B cell (primary cell): ENCODE measurements at regions not wholly inside any gene's neighbourhood (a gene's known extent, or its start where the extent isn't known, plus 50 kb on each side); places are given as distances from the start of the nearest gene placed in this dataset.

Source experiments
- ATAC-seq: fragments of 200-7000 bp; cut with Tn5 transposase; one replicate; pipeline ENCODE4 v1.10.0; 2021; ENCODE audit warnings: low read depth, mild to moderate bottlenecking, moderate number of reproducible peaks, moderate library complexity
- CTCF ChIA-PET: fragments of 350-600 bp; sonication (Branson Sonifier 250); formaldehyde crosslinking; loops from one replicate; lab custom pipeline; 2021; ENCODE audit warnings: antibody characterized with exemption, inconsistent platforms; lab: Charles Lee
- POLR2A ChIA-PET: fragments of 350-600 bp; sonication (Branson Sonifier 250); formaldehyde crosslinking; loops from one replicate; lab custom pipeline; 2021; ENCODE audit warnings: antibody characterized with exemption; lab: Charles Lee
- DNase-seq: peaks from one replicate; pipeline ENCODE4 v3.0.0; 2013
- H2AFZ ChIP-seq: 2 replicates; pipeline ENCODE4 v1.6.1; 2012; ENCODE audit warnings: mild to moderate bottlenecking, low read depth, low read length; ENCODE audit not compliant: insufficient read depth, poor library complexity, severe bottlenecking
- H3K27ac ChIP-seq, 2 donors: 1 replicate in 1 of 2; 2 replicates in 1 of 2; pipeline ENCODE4 v1.5.1; 2012 to 2013; ENCODE audit warnings: low read length in 2 of 2, mild to moderate bottlenecking in 2 of 2, moderate library complexity in 1 of 2
- H3K27me3 ChIP-seq, 4 experiments: fragments of 200-600 bp in 1 of 4; sonication (generic) in 1 of 4; replicated peaks in 1 of 4; 1 replicate in 2 of 4; 2 replicates in 2 of 4; pipeline versions ENCODE4 v1.6.1 to v1.7.0; 2013 to 2016; ENCODE audit warnings: low read length in 3 of 4, mild to moderate bottlenecking in 2 of 4, mixed read lengths in 1 of 4, moderate library complexity in 1 of 4; ENCODE audit not compliant: insufficient read depth in 4 of 4, control insufficient read depth in 3 of 4; ENCODE audit errors: control extremely low read depth in 1 of 4
- H3K36me3 ChIP-seq, 2 experiments: replicated peaks in 1 of 2; 1 replicate in 1 of 2; 2 replicates in 1 of 2; pipeline versions ENCODE4 v1.6.1 to v1.7.1; 2013; ENCODE audit warnings: low read length in 1 of 2; ENCODE audit not compliant: insufficient read depth in 2 of 2, control insufficient read depth in 1 of 2; ENCODE audit errors: control extremely low read depth in 1 of 2, extremely low read depth in 1 of 2
- H3K4me1 ChIP-seq, 2 donors: fragments of 200-600 bp in 1 of 2; sonication (generic) in 1 of 2; 1 replicate in 1 of 2; 2 replicates in 1 of 2; pipeline versions ENCODE4 v1.5.1 to v1.6.1; 2013 to 2017; ENCODE audit warnings: low read length in 2 of 2; ENCODE audit not compliant: control insufficient read depth in 2 of 2, insufficient read depth in 2 of 2
- H3K4me2 ChIP-seq: replicated peaks from 2 replicates; pipeline ENCODE3; 2012; ENCODE audit warnings: mild to moderate bottlenecking, low read depth, low read length; ENCODE audit not compliant: poor library complexity, severe bottlenecking
- H3K4me3 ChIP-seq, 5 experiments: fragments of 200-600 bp in 1 of 5; sonication (generic) in 1 of 5; 1 replicate in 3 of 5; 2 replicates in 2 of 5; pipeline versions ENCODE4 v1.5.1 to v1.7.0; 2011 to 2016; ENCODE audit warnings: low read length in 4 of 5, mild to moderate bottlenecking in 4 of 5, low read depth in 2 of 5, control low read depth in 1 of 5, moderate library complexity in 1 of 5; ENCODE audit not compliant: insufficient read depth in 1 of 5; ENCODE audit errors: control extremely low read depth in 1 of 5, extremely low read depth in 1 of 5
- H3K79me2 ChIP-seq: fragments of 200-600 bp; sonication (generic); one replicate; pipeline ENCODE4 v1.6.0; 2016; ENCODE audit warnings: low read length; ENCODE audit not compliant: control insufficient read depth, insufficient read depth
- H3K9ac ChIP-seq: fragments of 200-600 bp; sonication (generic); 2 replicates; pipeline ENCODE4 v1.6.1; 2017; ENCODE audit warnings: mild to moderate bottlenecking, low read length, moderate library complexity
- H3K9me3 ChIP-seq, 3 donors: one replicate each; pipeline versions ENCODE4 v1.6.1 to v1.7.1; 2013; ENCODE audit warnings: low read length in 2 of 3; ENCODE audit not compliant: control insufficient read depth in 2 of 3, insufficient read depth in 1 of 3; ENCODE audit errors: control extremely low read depth in 1 of 3
- H4K20me1 ChIP-seq: 2 replicates; pipeline ENCODE4 v1.6.0; 2012; ENCODE audit warnings: mild to moderate bottlenecking, low read length; ENCODE audit not compliant: insufficient read depth, control insufficient read depth, poor library complexity, severe bottlenecking
- H3K27ac Mint-ChIP-seq: one replicate; pipeline ENCODE4 v1.8.0; 2021; ENCODE audit warnings: mixed read lengths
- H3K27me3 Mint-ChIP-seq: one replicate; pipeline ENCODE4 v1.8.0; 2021; ENCODE audit warnings: mixed read lengths
- H3K4me1 Mint-ChIP-seq: one replicate; pipeline ENCODE4 v1.8.0; 2021; ENCODE audit warnings: mixed read lengths
- H3K4me3 Mint-ChIP-seq: one replicate; pipeline ENCODE4 v1.8.0; 2021; ENCODE audit warnings: mixed read lengths
- H3K9me3 Mint-ChIP-seq: one replicate; pipeline ENCODE4 v1.8.0; 2022; ENCODE audit warnings: mixed read lengths; ENCODE audit not compliant: insufficient read depth
- CTCF ChIP-seq: fragments of 200-600 bp; IDR thresholded peaks from one replicate; pipeline ENCODE4 v1.8.0; 2022; ENCODE audit warnings: antibody characterized with exemption, mild to moderate bottlenecking
- EZH2 ChIP-seq: IDR thresholded peaks from 2 replicates; pipeline ENCODE4 v1.6.1; 2012; ENCODE audit warnings: borderline replicate concordance, low read depth, mild to moderate bottlenecking, moderate library complexity, low read length; ENCODE audit not compliant: insufficient read depth, poor library complexity, severe bottlenecking
- whole genome bisulfite sequencing: methylation state at CpG from one replicate; pipeline ENCODE4 v1.1.5; 2013; ENCODE audit warnings: missing lambda C conversion rate; ENCODE audit not compliant: insufficient coverage; 5-methylcytosine and 5-hydroxymethylcytosine counted together
- intact Hi-C: fragments of 100-400 bp; cut with micrococcal nuclease; formaldehyde crosslinking; loops from one replicate; pipeline ENCODE4 v1.10.0; 2022

GRCh38 chr11:37076866-37077265, 478.8 kb upstream of the RAG2 start:
- Mint-ChIP-seq H3K4me3 (no peak overlapping the region), H3K9me3 (peaks cover 6% of the 10 kb centered on the region), H3K27me3 (no peaks in the 10 kb centered on the region), H3K27ac (no peak overlapping the region), H3K4me1 (no peaks in the 10 kb centered on the region)
- H4K20me1 ChIP-seq: no peaks in the 10 kb centered on the region
- H3K27ac ChIP-seq: no peak overlapping the region
- H3K9ac ChIP-seq: no peak overlapping the region
- no peak for DNase-seq
- no peaks in the 10 kb centered on the region for H3K36me3 ChIP-seq
- ATAC-seq: no peak
- intact Hi-C loops: no loop called here
- no peak overlapping the region for H2AFZ ChIP-seq
- WGBS: no CpG with 5 or more reads among the region's 1 CpG
- no peaks in the 10 kb centered on the region for H3K9me3 ChIP-seq
- H3K4me1 ChIP-seq: no peaks in the 10 kb centered on the region
- POLR2A ChIA-PET: no interaction called here
- H3K4me3 ChIP-seq: no peak overlapping the region
- H3K27me3 ChIP-seq: no peaks in the 10 kb centered on the region
- H3K4me2 ChIP-seq: no peak overlapping the region
- no peaks in the 10 kb centered on the region for H3K79me2 ChIP-seq
- no peak for TF ChIP-seq EZH2
- TF ChIP-seq CTCF: no peak
- CTCF ChIA-PET: no interaction called here

- no peak overlapping the region for H3K4me3 Mint-ChIP-seq
- H3K4me1 Mint-ChIP-seq: no peaks in the 10 kb centered on the region
- no peaks in the 10 kb centered on the region for H4K20me1 ChIP-seq
- intact Hi-C loops: no loop called here
- H3K9me3 Mint-ChIP-seq: peaks cover 3% of the 10 kb centered on the region
- H3K9me3 ChIP-seq: no peaks in the 10 kb centered on the region
- H3K27me3 ChIP-seq: no peaks in the 10 kb centered on the region
- ATAC-seq (no peak), DNase-seq (no peak)
- H3K27ac ChIP-seq: no peak overlapping the region
- no peaks in the 10 kb centered on the region for H3K79me2 ChIP-seq
- no peaks in the 10 kb centered on the region for H3K27me3 Mint-ChIP-seq
- no peak overlapping the region for H3K27ac Mint-ChIP-seq
- no peak overlapping the region for H2AFZ ChIP-seq
- no peaks in the 10 kb centered on the region for H3K36me3 ChIP-seq
- no peak overlapping the region for H3K9ac ChIP-seq
- no peak overlapping the region for H3K4me3 ChIP-seq
- no peaks in the 10 kb centered on the region for H3K4me1 ChIP-seq
- CTCF ChIA-PET: no interaction called here
- no peak for TF ChIP-seq CTCF
- TF ChIP-seq EZH2: no peak
- no peak overlapping the region for H3K4me2 ChIP-seq
- POLR2A ChIA-PET: no interaction called here
- no CpG with 5 or more reads among the region's 1 CpG for WGBS
These were observed 474.6 kb upstream of the RAG2 start for GRCh38 chr11:37072538-37073055.
